Astrocyte (in vitro differentiated cells and primary cell): ENCODE measurements at regions not wholly inside any gene's neighbourhood (a gene's known extent, or its start where the extent isn't known, plus 50 kb on each side); places are given as distances from the start of the nearest gene placed in this dataset.

Experiments used
- DNase-seq: peaks from one replicate; pipeline ENCODE4 v3.0.0-alpha.2; 2010; ENCODE audit warnings: low read depth
- FAIRE-seq: peaks from 2 replicates; lab custom pipeline; 2011; peaks lifted over from hg19 to GRCh38; lab: Jason Lieb, UNC
- H2AFZ ChIP-seq: 2 replicates; pipeline ENCODE4 v1.6.0; 2012; ENCODE audit warnings: low read depth, low read length, inconsistent platforms
- H3K27ac ChIP-seq: 2 replicates; pipeline ENCODE4 v1.5.1; 2011; ENCODE audit warnings: low read depth, low read length, inconsistent platforms
- H3K27me3 ChIP-seq: 2 replicates; pipeline ENCODE4 v1.6.0; 2011; ENCODE audit warnings: low read length, inconsistent platforms; ENCODE audit not compliant: insufficient read depth
- H3K36me3 ChIP-seq: 2 replicates; pipeline ENCODE4 v1.5.1; 2011; ENCODE audit warnings: low read length, inconsistent platforms; ENCODE audit not compliant: insufficient read depth
- H3K4me1 ChIP-seq: 2 replicates; pipeline ENCODE4 v1.5.1; 2011; ENCODE audit warnings: low read length, inconsistent platforms; ENCODE audit not compliant: insufficient read depth
- H3K4me2 ChIP-seq: 2 replicates; pipeline ENCODE4 v1.6.0; 2012; ENCODE audit warnings: low read length, inconsistent platforms
- H3K4me3 ChIP-seq: 2 replicates; pipeline ENCODE4 v1.5.1; 2011; ENCODE audit warnings: low read depth, mild to moderate bottlenecking, low read length, inconsistent platforms; ENCODE audit not compliant: insufficient read depth
- H3K79me2 ChIP-seq: 2 replicates; pipeline ENCODE4 v1.6.0; 2012; ENCODE audit warnings: mild to moderate bottlenecking, low read length, inconsistent platforms; ENCODE audit not compliant: insufficient read depth
- H3K9ac ChIP-seq: 2 replicates; pipeline ENCODE4 v1.6.0; 2012; ENCODE audit warnings: mild to moderate bottlenecking, low read length, inconsistent platforms
- H3K9me3 ChIP-seq: 2 replicates; pipeline ENCODE4 v1.5.1; 2012; ENCODE audit warnings: low read depth, mild to moderate bottlenecking, low read length, inconsistent platforms; ENCODE audit not compliant: insufficient read depth
- H4K20me1 ChIP-seq: 2 replicates; pipeline ENCODE4 v1.6.0; 2012; ENCODE audit warnings: low read length, inconsistent platforms; ENCODE audit not compliant: insufficient read depth
- H3K27ac Mint-ChIP-seq: one replicate; pipeline ENCODE4 v1.8.0; 2021; ENCODE audit warnings: mild to moderate bottlenecking, mixed read lengths; ENCODE audit not compliant: unreplicated experiment
- H3K27me3 Mint-ChIP-seq: one replicate; pipeline ENCODE4 v1.8.0; 2021; ENCODE audit warnings: low read depth, mixed read lengths; ENCODE audit not compliant: unreplicated experiment
- H3K36me3 Mint-ChIP-seq: one replicate; pipeline ENCODE4 v1.8.0; 2021; ENCODE audit warnings: low read depth, mixed read lengths; ENCODE audit not compliant: unreplicated experiment
- H3K4me1 Mint-ChIP-seq: one replicate; pipeline ENCODE4 v1.8.0; 2021; ENCODE audit warnings: low read depth, mixed read lengths; ENCODE audit not compliant: unreplicated experiment
- H3K4me3 Mint-ChIP-seq: one replicate; pipeline ENCODE4 v1.8.0; 2021; ENCODE audit warnings: mild to moderate bottlenecking, moderate library complexity, mixed read lengths; ENCODE audit not compliant: unreplicated experiment
- H3K9me3 Mint-ChIP-seq: one replicate; pipeline ENCODE4 v1.8.0; 2021; ENCODE audit warnings: mild to moderate bottlenecking, mixed read lengths; ENCODE audit not compliant: unreplicated experiment
- CTCF ChIP-seq: IDR thresholded peaks from 2 replicates; pipeline ENCODE4 v1.5.1; 2011; ENCODE audit warnings: low read depth, mild to moderate bottlenecking, inconsistent platforms, low read length, moderate library complexity; ENCODE audit not compliant: insufficient read depth
- EZH2 ChIP-seq: IDR thresholded peaks from 2 replicates; pipeline ENCODE4 v1.6.1; 2012; ENCODE audit warnings: mild to moderate bottlenecking, low read length, inconsistent platforms; ENCODE audit not compliant: insufficient read depth

GRCh38 chr6:134436950-134437349 is 119.0 kb upstream of the SGK1 start:
- Mint-ChIP-seq H3K9me3 (no peaks in the 10 kb centered on the region), H3K27me3 (no peaks in the 10 kb centered on the region), H3K27ac (peak overlapping the region; percentile 99), H3K4me1 (peaks cover 24% of the 10 kb centered on the region), H3K4me3 (no peak overlapping the region), H3K36me3 (no peaks in the 10 kb centered on the region)
- H3K4me1 ChIP-seq = peaks cover 19% of the 10 kb centered on the region
- no peaks in the 10 kb centered on the region for H4K20me1 ChIP-seq
- H3K4me2 ChIP-seq = peak overlapping the region; percentile 79
- H3K27me3 ChIP-seq = no peaks in the 10 kb centered on the region
- peak overlapping the region; percentile 80 for H3K9ac ChIP-seq
- peak overlapping the region; percentile 95 for H3K27ac ChIP-seq
- H3K79me2 ChIP-seq = no peaks in the 10 kb centered on the region
- no peaks in the 10 kb centered on the region for H3K9me3 ChIP-seq
- no peaks in the 10 kb centered on the region for H3K36me3 ChIP-seq
- FAIRE-seq = no peak
- H2AFZ ChIP-seq = no peak overlapping the region
- DNase-seq = peak; percentile 29
- H3K4me3 ChIP-seq = no peak overlapping the region
- no peak for TF ChIP-seq CTCF
- no peak for TF ChIP-seq EZH2

GRCh38 chr6:134436281-134436815 is 118.4 kb upstream of the SGK1 start:
- Mint-ChIP-seq H3K27me3 (no peaks in the 10 kb centered on the region), H3K36me3 (no peaks in the 10 kb centered on the region), H3K4me3 (peak overlapping the region; percentile 52), H3K9me3 (no peaks in the 10 kb centered on the region), H3K4me1 (peaks cover 30% of the 10 kb centered on the region), H3K27ac (peak overlapping the region; percentile 99)
- Histone ChIP-seq H3K4me2 (peak overlapping the region; percentile 79), H3K4me3 (peak overlapping the region; percentile 43), H2AFZ (peak overlapping the region; percentile 37), H3K27ac (peak overlapping the region; percentile 95), H3K27me3 (no peaks in the 10 kb centered on the region), H4K20me1 (no peaks in the 10 kb centered on the region), H3K4me1 (peaks cover 22% of the 10 kb centered on the region), H3K9ac (peak overlapping the region; percentile 80), H3K36me3 (no peaks in the 10 kb centered on the region), H3K79me2 (no peaks in the 10 kb centered on the region), H3K9me3 (no peaks in the 10 kb centered on the region)
- TF ChIP-seq CTCF (no peak), EZH2 (no peak)
- FAIRE-seq (peak; percentile 89), DNase-seq (peak; percentile 97)

- H2AFZ ChIP-seq = no peak overlapping the region
These were observed 117.9 kb upstream of the SGK1 start for GRCh38 chr6:134435814-134436280.

More at GRCh38 chr6:134435814-134436280, 117.9 kb upstream of the SGK1 start:
- Histone ChIP-seq H3K4me1 (peaks cover 23% of the 10 kb centered on the region), H3K4me3 (no peak overlapping the region), H3K9me3 (no peaks in the 10 kb centered on the region), H3K79me2 (no peaks in the 10 kb centered on the region), H3K27me3 (no peaks in the 10 kb centered on the region), H3K4me2 (peak overlapping the region; percentile 79), H3K27ac (peak overlapping the region; percentile 95), H3K9ac (peak overlapping the region; percentile 80), H4K20me1 (no peaks in the 10 kb centered on the region), H3K36me3 (no peaks in the 10 kb centered on the region)
- no peak for FAIRE-seq
- Mint-ChIP-seq H3K4me3 (no peak overlapping the region), H3K9me3 (no peaks in the 10 kb centered on the region), H3K4me1 (peaks cover 35% of the 10 kb centered on the region), H3K27ac (peak overlapping the region; percentile 99), H3K27me3 (no peaks in the 10 kb centered on the region), H3K36me3 (no peaks in the 10 kb centered on the region)
- TF ChIP-seq EZH2 (no peak), CTCF (no peak)
- no peak for DNase-seq
